ENCODE measurements at regions not wholly inside any gene's neighbourhood (a gene's known extent, or its start where the extent isn't known, plus 50 kb on each side); places are given as distances from the start of the nearest gene placed in this dataset.

DNA sequence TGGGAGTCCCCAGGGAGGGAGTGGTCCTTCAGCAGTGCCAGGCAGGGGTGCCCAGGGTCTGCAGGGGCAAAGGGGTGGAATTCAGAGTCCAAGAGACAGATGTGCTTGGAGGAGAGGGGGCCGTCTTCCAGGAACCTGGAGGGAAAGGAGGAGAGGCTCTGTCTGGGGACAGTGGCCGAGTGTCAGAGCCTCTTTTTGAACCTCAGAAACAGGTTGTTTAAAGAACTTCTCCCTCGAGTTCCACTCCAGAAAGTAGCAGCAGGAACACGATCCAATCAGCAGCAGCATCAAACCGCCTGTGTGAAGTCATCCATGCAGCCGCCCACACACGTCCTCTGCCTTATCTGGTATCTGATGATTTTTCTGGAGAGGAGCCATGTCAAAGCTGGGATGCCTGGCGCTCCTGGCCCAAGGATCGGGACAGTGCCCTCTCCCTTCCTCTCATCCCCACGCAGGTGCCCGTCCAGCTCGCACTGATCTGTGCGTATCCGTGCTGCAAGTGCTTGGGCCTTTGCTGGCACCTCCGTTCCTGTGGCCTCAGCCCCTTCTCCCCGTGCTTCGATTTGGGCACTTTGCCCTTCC is 205.1 kb downstream of the NDUFA10 start:
- TF ChIP-seq ZBTB8A (tag by site-specific recombination; IDR thresholded peaks at IDR 0.05) = no peak
- TF ChIP-seq ZNF501 (tag by site-specific recombination; IDR thresholded peaks at IDR 0.05) = no peak
- no peak for TF ChIP-seq MZF1 (tag by site-specific recombination; IDR thresholded peaks at IDR 0.05; ENCODE audit: borderline replicate concordance)

All from HEK293 (cell line).